Kidney capillary endothelial cell (primary cell): ENCODE measurements at regions not wholly inside any gene's neighbourhood (a gene's known extent, or its start where the extent isn't known, plus 50 kb on each side); places are given as distances from the start of the nearest gene placed in this dataset.

Experiments used
- DNase-seq: peaks from one replicate; pipeline ENCODE4 v3.0.0-alpha.2; 2018; ENCODE audit warnings: low spot score

DNA sequence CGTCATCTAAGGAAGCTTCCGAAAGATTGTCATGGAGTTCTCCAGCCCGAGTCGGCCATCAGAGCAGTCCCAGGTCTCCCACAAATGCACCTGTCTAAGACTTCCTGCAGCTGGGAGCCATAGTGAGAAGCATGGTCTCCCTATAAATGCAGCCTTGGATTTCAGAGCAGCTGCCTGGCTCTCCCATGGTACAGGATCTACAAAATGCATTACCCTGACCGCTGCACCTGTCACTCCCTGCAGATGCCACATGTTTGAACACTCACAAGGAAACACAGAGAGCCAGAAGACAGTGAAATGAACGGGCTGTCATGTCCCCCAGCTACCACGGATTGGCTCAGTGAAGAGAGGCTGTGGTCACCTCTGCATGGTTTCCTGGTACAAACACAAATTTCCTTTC, 702.7 kb downstream of the MED13L start:
- no peak for DNase-seq

DNA sequence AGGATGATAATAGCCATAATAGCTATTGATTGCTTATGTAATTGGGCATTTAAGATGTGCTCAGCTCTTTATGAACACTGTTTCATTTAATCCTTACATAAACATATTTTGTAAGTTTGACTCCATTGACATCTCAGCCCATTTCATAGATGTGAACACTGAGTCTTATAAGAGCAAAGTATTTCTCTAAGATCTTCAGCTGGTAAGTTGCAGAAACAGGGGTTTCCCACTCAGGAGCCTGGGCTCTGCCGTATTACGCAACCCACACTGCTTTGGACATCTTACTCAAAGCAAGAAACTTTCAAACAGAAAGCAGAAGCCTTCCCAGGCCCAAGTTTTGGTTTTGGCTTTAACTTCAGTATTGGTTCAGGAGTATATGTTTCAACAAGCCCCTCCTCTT, 705.1 kb downstream of the MED13L start:
- no peak for DNase-seq

DNA sequence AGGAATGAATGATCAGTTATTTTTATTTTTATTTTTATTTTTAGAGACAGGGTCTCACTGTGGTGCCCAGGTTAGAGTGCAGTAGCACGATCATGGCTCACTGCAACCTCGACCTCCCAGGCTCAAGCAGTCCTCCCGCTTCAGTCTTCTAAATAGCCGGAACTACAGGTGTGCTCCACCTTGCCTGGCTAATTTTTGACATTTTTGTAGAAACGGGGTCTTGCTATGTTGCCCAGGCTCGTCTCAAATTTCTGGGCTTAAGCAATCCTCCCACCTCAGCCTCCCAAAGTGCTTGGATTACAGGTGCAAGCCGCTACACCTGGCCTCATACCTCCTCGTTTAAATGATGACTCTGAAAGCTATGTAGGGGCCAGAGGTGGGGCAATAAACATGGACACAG, 706.0 kb downstream of the MED13L start:
- DNase-seq = no peak

DNA sequence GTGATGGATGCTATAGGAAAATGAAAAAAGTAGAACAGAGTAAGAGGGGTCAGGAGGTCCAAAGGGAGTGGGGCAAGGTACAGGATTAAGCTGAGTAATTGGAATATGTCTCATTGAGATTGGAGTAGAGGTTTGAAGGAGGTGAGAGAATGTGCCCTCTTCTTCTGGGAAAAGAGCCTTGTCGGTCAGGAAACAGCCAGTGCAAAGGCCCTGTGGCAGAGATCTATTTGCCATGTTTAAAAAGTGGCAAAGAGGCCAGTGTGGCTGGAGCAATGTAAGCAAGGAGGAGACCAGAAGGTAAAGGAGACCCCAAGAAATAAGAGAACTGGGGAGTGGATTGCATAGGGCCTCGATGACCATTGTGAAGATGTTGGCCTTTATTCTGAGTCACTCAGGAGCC, 706.5 kb downstream of the MED13L start:
- DNase-seq = no peak

DNA sequence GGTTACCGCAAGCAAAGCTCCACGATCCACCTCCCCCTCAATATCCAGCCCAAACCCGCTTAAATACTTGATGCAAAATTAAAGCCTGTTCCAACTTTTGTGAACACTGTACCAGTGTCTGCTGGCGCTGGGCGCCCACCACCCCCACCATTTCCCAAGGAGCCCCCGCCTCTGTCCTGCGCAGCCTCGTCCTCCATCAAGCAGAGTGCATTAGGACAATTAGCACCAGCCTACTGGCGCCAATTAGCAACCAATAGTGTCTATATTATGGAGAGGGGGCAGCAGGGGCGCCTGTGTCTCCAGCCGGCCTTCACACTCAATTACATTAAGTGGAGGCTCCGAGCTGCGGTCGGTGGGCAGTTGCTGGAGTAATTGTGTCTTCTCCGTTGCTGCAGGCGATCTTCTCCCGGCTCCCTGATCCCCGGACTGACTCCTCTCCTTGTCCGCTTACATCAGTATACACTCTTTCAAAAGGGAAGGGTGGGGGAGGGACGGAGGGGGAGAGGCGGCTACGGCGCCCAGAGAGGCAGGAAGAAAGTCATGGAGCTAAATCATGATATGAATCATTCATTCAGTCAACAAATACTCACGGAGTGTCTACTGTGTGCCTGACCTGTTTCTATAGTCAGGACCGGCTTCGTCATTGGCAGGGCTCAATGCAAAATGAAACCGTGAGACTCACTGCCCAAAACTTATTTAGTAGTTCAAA, 707.3 kb downstream of the MED13L start:
- peak; percentile 8 for DNase-seq

DNA sequence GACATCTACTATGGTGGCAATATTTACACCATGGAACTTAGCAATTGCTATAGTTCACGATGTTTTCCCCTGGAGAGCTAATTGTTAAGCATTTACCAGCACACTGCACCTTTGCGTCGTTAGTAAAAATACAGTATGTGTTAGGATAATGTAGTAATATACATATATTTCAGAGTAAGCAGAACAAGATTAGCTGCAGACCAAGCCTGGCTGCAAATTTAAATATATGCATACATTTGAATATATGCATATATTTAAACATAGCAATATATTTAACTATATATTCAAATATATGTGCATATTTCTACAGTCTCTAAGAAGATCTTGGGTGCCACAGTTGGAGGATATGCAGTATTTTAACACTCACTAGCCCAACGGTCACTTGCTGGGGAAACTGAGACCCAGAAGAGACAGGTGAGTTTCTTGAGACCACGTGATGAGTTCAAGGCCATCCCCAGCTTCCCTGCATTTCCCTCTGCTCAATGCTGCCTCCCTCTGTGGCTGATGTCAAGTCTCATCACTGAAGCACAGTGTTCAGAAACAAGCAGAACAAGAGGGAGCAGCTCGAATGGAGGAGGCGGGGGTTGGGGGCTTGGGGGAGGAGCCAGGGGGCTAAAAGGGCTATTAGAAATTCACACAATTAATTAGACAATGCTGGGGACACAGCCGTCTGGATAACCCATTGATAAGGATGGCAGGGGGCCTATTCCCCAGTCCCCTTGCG, 708.0 kb downstream of the MED13L start:
- no peak for DNase-seq

DNA sequence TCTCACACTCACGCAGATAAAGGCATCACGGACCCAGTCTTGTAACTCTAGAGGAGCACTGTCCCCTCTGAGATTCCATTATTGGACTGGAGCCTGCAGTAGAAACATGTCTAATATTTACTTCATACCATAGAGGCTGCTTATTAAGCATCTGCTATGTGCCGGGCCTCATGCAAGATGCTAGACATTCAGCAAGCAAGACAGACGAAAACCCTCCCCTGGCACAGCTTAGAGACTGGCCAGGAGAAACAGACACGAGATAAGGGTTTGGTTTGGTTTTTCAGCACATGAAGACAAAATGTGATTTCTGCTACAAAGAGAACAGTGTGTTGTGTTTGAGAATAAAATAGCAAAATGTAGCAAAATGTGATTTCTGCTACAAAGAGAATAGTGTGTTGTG, 719.2 kb downstream of the MED13L start:
- no peak for DNase-seq

DNA sequence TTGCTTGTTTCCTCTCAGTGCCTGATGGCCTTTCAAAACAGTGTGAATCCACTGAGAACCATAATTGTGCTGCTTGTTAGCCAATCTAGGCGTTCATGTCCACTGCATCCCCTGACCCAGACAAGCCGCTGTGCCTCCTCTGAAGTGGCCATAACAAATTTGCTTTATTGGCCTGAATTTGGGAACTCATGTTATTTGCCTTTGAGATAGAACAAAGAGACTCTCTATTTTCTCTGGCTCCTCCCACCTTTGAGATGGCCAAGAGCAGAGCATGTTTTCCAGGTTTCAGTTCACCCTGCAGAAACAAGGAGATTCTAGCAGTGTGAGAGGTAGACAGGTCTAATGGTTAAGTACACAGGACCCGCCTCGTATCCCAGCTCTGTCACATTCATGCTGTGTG, 723.9 kb downstream of the MED13L start:
- DNase-seq = no peak

DNA sequence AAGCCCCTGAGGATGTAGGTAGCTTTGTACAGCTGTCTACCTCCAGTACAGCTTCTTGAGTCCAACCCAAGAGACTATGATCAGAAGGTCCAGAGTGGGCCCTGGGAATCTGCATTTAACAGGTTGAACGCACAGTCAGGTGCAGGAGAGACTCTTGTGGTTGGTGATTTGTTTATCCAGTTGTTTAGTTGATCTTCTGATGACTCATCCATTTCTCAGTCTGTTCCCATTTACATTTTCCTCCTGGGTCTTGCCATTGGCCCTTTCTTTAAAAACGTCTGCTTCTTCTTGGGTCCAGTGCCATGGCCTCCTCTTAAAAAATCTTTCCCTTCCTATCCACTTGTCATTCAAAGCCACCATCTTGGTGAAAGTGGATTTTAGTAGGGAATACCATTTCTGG, 734.2 kb downstream of the MED13L start:
- no peak for DNase-seq

DNA sequence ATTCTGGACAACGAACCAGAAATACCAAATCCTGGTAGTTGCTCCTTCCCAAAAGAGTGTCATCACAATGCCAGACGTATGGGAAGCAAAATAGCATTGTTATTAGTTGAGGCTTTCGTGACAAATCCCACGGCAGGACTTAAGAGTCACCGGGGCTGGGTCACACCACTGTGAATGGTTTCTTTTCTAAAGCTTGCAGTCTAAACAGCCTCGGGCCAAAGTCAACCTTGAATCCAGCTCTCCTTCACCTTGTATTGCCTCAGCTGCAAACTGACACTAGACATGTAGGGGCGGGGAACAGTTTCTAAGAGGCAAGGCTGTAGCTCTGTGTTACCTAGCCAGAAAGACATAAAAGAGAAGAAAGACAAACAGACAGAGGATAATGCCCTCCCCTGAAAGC, 734.8 kb downstream of the MED13L start:
- DNase-seq = no peak

DNA sequence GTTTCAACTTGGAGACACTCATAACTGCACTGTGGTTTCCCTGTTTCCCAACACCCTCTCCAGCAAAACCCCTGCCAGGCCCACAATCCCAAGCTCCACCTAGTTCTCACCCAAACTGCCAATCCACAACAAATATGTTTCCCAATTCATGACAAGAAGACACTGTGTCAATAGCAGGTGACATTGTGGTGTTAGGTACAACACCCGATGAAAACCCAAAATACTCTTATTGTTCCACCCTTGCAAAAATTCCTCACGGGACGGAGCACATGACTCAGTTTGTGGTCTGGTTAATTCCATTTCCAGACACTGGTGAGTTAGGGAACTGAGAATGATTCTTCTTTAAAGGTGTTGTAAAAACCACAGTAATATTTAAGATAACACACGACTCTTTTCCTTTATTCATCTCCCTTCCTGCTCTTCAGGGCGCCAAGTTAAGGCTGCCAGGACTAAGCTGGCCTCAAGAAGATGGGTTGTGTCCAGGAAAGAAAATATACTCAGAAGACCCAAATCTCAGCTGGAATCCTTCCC, 735.5 kb downstream of the MED13L start:
- no peak for DNase-seq

DNA sequence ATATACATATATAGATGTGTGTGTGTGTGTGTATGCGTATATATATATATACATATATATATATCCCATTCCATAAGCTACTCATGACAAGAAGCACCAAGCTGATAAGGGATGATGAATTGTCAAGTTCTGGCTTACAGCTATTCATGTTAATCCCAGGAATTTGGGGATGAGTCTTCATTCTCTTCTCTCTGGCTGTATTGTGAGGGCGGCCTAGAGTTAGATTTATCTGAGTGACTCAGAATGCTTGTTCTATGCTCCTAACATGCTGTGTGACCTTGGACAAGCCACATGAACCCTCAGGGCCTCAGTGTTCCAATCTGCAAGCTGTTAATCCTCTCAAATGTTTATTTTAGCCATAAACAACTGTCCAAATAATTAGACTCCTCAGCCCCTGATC, 749.0 kb downstream of the MED13L start:
- DNase-seq = no peak

DNA sequence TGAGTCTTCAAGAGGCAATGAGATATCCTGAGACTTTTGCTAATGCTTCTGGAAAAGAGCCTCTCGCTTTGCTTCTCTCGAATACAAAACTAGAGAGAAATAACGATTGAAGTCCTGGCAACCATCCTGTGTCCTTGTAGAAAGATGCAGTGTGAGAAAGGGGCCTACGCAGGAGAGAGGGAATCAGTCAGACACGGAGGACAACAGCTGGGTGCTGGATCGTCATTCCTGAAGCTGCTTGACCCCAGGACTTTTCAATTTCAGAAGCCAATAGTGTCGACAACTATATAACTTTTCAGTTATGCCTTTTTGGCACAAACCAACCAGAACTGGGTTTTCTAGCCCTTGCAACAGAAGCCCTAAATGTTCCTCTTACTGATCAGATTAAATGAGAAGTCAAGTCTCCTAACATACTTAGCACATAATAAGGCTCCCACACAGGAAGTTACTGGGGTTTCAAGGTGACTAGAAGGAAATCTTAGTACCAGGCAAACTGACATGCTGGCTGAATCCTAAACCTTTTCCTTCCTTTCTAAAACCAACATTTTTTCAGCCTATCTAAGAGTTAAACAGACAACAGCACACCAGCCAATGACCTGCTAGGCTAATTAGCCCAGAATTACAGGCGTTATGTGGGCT, 755.6 kb downstream of the MED13L start:
- no peak for DNase-seq

DNA sequence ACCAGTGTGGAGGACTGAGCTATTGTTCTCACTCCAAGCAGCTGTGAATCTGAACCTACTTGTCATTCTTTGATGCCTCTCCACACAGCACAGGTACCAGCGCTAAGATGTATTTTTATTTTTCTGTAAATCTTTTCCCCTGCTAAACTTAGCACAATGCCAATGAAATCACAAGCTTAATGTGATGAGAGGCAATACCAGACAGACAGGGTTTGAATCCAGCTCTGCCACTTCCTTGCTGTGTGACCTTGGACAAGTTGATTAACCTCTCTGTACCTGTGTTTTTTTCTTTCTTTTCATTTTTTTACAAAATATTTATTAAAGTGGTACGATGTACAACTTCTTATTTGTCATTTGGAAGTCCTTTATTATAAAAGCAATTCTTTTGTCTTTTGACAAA, 757.6 kb downstream of the MED13L start:
- no peak for DNase-seq

DNA sequence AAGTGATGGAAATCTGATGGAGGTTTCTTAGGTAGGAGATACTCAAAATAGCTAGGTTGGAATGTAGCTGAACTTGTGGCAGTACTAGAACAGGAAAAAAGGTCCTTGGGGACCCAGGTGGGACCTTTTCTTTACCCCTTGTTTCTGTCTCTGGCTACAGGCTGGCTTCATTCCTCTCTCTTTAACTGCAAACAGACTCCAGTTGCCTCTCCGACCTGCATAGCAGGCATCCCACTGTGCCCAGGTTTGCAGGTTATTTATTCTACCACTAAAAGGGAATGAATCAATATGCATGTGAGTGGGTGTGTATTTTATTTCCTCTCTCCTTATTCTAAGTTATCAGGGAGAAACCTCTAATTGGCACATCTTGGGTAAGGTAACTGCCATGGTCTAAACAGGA, 758.1 kb downstream of the MED13L start:
- DNase-seq = no peak

DNA sequence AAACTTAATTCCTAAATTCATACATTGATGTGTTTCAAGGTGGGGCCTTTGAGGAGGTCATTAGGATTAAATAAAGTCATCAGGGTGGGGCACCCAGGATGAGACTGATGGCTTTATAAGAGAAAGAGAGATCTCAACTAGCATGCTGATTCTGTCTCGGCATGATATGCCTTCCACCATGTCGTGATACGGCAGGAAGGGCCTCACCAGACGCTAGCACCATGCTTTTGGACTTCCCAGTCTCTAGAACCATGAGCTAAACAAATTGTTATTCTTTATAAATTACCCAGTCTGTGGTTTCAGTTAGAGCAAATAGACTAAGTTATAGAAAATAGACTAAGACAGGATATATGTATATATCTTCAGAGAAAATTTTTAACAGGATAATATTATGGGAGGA, 759.6 kb downstream of the MED13L start:
- DNase-seq = no peak

DNA sequence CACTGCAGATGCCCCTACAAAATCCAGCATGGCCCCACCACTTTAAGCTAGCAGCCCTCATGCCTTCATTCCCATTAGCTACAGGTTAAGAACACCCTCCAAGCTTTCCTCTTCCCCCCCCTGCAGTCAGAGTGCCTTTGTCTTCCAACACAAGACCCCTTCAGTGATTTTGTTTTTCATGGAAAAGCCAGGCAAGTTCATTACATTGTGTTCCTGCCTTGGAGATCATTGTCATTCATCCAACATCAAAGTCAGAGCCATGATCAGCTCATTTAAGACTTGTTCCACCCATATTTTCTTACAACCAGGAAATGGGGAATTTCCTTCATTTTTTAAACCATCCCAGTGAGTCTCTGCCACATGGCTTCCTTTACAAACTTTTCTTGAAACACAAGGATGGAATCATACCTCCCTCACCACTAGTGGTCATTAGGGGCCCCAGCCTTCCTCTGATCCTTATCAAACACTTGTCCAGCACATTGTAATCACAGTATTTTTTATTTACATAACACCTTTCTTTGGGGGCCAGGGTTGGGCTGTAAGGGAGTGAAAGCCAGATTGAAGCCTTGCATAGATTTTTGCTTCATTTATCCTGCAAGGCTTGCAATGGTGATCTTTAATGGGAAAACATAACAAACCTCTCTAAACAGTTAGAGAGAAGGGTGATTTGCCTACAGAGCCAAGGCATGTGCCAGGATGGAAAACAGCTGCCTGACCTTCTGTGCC, 765.3 kb downstream of the MED13L start:
- DNase-seq = no peak

DNA sequence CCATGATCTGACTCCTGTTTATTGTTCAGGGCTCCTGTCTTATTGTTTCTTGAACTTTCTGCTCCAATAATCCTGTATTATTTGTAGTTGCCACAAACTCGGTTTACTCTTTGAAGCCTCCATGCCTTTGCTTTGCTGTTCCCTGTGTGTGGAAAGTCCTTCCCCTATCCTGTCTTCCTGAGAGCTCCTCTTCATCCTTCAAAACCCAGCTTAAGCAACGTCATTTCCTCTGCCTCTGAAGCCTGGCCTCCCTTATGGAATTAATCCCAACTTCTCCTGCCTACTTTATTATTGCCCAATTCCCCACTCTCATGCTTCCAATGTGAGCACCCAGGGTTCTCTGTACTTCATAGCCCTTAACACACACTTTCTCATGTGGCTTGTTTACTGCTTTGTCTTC, 766.2 kb downstream of the MED13L start:
- DNase-seq = no peak

DNA sequence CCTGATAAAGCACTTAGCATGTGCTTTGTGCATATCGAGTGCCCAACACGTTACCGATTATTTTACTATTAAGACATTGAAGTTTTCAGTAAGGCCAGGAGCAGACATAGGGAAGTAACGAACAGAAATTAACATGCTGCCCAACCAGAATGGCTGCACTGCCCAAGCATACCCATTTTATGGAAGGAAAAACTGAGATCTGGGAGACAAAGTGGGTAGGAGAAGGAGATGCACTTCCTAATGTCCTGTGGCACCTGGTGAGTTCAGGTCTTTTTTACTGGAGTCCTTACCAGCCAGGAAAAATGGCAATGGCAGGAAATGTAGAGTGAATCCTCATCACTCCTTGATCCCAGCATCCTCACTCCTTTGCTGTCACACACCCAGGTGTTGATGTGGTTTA, 768.5 kb downstream of the MED13L start:
- no peak for DNase-seq

DNA sequence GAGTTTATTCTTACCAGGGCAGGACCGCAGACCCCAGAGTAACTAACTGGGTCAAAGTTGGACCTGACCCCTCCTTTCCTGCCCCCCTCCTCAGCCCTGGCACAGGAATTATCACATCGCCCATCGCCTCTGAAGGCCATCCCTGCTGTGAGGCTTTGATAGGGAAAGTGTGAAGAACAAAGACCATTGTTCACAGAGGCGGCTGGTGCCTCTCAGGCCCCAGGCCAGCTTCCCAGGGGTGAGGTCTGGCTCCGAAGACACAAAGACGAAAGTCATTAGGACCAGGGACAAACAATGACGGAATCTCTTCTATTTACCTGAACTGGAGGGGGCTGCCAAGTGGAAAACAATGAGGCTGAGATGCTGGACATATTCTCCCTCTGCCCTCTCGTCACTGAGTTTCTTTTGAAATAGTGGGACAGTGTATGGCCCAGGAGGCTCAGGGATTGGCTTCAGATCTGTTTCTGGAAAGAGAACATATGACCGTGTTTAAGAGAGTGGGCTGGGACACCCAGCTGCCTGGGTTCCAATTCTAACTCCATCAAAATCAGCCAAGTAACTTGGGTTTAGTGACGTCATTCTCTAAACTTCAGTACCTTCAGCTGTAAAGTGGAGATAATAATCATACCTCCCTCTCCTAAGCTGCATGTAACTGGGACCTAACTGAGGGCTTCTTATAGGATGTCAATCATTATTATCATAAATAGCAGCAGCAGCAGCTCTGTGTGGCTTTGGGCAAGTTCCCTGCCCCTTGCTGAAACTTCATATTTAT, 769.4 kb downstream of the MED13L start:
- peak; percentile 38 for DNase-seq

DNA sequence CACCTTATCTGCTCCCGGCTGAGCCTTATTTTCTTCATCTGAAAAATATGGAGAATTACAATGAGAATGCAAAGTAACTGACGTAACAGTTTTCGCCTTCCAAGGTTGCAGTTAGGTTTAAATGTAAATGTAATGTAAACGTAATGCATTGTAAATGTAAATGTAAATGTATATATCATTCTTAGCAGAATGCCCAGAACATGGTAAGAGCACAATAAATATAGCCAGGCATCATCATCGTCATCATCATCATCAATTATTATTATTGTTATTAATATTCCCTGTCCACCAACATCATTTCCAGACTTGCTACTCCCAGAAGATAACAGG, 770.0 kb downstream of the MED13L start:
- DNase-seq = no peak
